Thoracic aorta (tissue), 2 donors: ENCODE measurements at regions not wholly inside any gene's neighbourhood (a gene's known extent, or its start where the extent isn't known, plus 50 kb on each side); places are given as distances from the start of the nearest gene placed in this dataset.

Experiments used
- ATAC-seq: fragments of 150-250 bp; one replicate; pipeline ENCODE4 v1.8.0; 2017; ENCODE audit warnings: low read depth; ENCODE audit not compliant: insufficient number of reproducible peaks, low FRiP score
- DNase-seq: peaks from one replicate; pipeline ENCODE4 v3.0.0-alpha.2; 2020; ENCODE audit warnings: low spot score
- H3K27ac ChIP-seq, 2 donors: fragments of 200-600 bp; sonication (generic); 1 replicate in 1 of 2; 2 replicates in 1 of 2; pipeline ENCODE4 v1.5.1; 2016; ENCODE audit warnings: mild to moderate bottlenecking in 2 of 2, moderate library complexity in 2 of 2
- H3K27me3 ChIP-seq: fragments of 200-600 bp; sonication (generic); replicated peaks from 2 replicates; pipeline ENCODE4 v1.6.0; 2016; ENCODE audit warnings: mild to moderate bottlenecking; ENCODE audit not compliant: insufficient read depth
- H3K36me3 ChIP-seq: fragments of 200-600 bp; sonication (generic); one replicate; pipeline ENCODE4 v1.5.1; 2016
- H3K4me1 ChIP-seq, 2 donors: fragments of 200-600 bp; sonication (generic); 1 replicate in 1 of 2; 2 replicates in 1 of 2; pipeline versions ENCODE4 v1.5.1 to v1.6.0; 2016; ENCODE audit warnings: low read depth in 2 of 2, mild to moderate bottlenecking in 1 of 2; ENCODE audit not compliant: control insufficient read depth in 1 of 2
- H3K4me3 ChIP-seq: fragments of 200-600 bp; sonication (generic); 2 replicates; pipeline ENCODE4 v1.5.1; 2016; ENCODE audit warnings: mild to moderate bottlenecking
- H3K9me3 ChIP-seq: fragments of 200-600 bp; sonication (generic); 2 replicates; pipeline ENCODE4 v1.5.1; 2016
- CTCF ChIP-seq: fragments of 200-600 bp; sonication (generic); IDR thresholded peaks from one replicate; pipeline ENCODE4 v1.5.1; 2019; ENCODE audit warnings: antibody characterized with exemption

- no peak for TF ChIP-seq CTCF
- Histone ChIP-seq H3K27ac (no peak overlapping the region), H3K9me3 (peaks cover 7% of the 10 kb centered on the region), H3K27me3 (no peaks in the 10 kb centered on the region), H3K4me3 (no peak overlapping the region), H3K4me1 (no peaks in the 10 kb centered on the region), H3K36me3 (no peaks in the 10 kb centered on the region)
- ATAC-seq = no peak
- no peak for DNase-seq
Observed at GRCh38 chr12:87376722-87377121, 652.5 kb downstream of the C12orf50 start.

GRCh38 chr12:87369161-87369560 lies 660.0 kb downstream of the C12orf50 start:
- TF ChIP-seq CTCF = no peak
- DNase-seq (no peak), ATAC-seq (no peak)
- Histone ChIP-seq H3K27me3 (no peaks in the 10 kb centered on the region), H3K4me1 (peaks cover 2 to 6% of the 10 kb centered on the region in 2 donors), H3K9me3 (no peaks in the 10 kb centered on the region), H3K36me3 (no peaks in the 10 kb centered on the region), H3K4me3 (no peak overlapping the region), H3K27ac (no peak overlapping the region)

DNA sequence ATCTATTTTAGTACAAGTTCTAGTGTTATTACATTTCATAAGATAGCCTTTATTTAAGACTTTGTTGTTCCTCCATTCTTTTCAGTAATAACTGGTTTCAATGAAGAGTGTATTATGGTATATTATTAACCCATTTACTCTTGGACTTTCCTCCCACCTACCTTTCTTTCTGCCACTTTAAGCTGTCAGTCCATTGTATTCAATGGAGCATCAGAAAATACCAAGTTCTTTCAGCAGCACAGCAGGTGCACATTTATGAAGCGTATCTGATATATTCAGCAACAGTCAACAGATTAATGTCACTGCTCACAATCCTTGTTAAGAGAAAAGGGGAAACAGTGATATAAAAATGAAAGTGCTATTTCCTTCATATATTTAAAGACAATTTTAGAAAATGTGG lies 660.9 kb downstream of the C12orf50 start:
- Histone ChIP-seq H3K9me3 (no peaks in the 10 kb centered on the region), H3K4me1 (peaks cover 2 to 6% of the 10 kb centered on the region in 2 donors)
- no peak for ATAC-seq

GRCh38 chr12:87365423-87365822 lies 663.8 kb downstream of the C12orf50 start:
- DNase-seq (no peak), ATAC-seq (no peak)
- H3K27me3 ChIP-seq = no peaks in the 10 kb centered on the region
- no peak overlapping the region for H3K4me3 ChIP-seq
- no peak overlapping the region for H3K27ac ChIP-seq
- peaks cover 2 to 6% of the 10 kb centered on the region in 2 donors for H3K4me1 ChIP-seq
- H3K9me3 ChIP-seq = no peaks in the 10 kb centered on the region
- no peak for TF ChIP-seq CTCF
- no peaks in the 10 kb centered on the region for H3K36me3 ChIP-seq

More for the DNA sequence above, 660.9 kb downstream of the C12orf50 start:
- H3K4me3 ChIP-seq = no peak overlapping the region
- no peaks in the 10 kb centered on the region for H3K36me3 ChIP-seq
- DNase-seq = no peak
- H3K27ac ChIP-seq = no peak overlapping the region
- no peaks in the 10 kb centered on the region for H3K27me3 ChIP-seq
- no peak for TF ChIP-seq CTCF

- no peak for DNase-seq
- no peak for TF ChIP-seq CTCF
- H3K27ac ChIP-seq = no peak overlapping the region
- H3K9me3 ChIP-seq = no peaks in the 10 kb centered on the region
- H3K4me1 ChIP-seq = peaks cover 2 to 6% of the 10 kb centered on the region in 2 donors
- no peaks in the 10 kb centered on the region for H3K36me3 ChIP-seq
- no peaks in the 10 kb centered on the region for H3K27me3 ChIP-seq
- ATAC-seq = no peak
- no peak overlapping the region for H3K4me3 ChIP-seq
Observed at GRCh38 chr12:87363497-87364084, 665.6 kb downstream of the C12orf50 start.
